Astrocyte of the hippocampus (primary cell): ENCODE measurements at regions not wholly inside any gene's neighbourhood (a gene's known extent, or its start where the extent isn't known, plus 50 kb on each side); places are given as distances from the start of the nearest gene placed in this dataset.

Experiments used
- DNase-seq: peaks from one replicate; pipeline ENCODE4 v3.0.0; 2011; ENCODE audit warnings: low read depth, low spot score

DNA sequence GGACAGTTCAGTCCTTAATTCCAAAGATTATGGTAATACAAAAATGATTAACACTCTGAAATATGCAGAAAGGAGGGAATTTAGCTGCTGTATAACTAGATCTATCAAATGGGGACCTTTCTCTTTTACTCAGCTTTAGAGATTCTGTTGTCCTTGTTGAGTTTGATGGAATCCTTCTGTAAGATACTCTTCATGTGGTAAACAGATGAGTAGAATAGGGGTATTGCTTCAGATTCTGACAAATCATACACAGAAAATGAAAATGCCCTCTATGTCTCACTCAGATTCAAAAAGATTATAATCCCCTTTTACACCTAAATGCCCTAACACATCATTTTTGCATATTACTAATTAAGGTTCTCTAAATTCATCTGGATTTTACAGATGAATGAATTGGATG, 50.7 kb downstream of the ARHGAP35 start:
- DNase-seq, result no peak

DNA sequence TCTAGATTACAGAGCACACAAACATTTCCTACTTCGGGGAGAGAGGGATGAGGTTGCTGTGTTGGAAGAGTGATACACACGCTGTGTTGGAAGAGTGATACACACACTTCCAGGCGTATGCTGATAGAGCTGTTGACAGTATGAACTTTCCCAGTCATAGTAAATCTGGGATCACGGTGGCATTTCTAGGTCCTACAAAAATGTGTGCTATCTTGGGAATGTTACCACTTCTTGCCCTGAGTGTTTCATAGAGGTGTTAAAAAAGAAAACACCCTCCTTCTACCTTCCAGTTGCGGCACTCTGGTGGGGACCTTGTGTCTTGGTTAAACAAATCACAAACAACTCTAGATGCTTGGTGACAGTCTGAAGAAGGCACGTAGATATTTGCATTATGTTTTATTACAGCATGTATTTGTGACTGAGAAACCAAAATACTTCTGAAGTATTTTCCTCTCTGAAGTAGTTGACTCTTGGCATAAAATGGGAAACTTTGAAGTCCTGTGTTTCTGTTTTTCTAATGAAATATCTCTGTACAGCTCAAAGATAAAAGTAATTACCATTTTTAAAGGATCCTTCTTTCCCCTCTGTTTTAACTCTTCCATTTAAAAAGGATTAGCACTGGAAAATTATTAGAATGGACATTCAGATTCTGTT, 52.5 kb downstream of the ARHGAP35 start:
- peak; percentile 51 for DNase-seq

DNA sequence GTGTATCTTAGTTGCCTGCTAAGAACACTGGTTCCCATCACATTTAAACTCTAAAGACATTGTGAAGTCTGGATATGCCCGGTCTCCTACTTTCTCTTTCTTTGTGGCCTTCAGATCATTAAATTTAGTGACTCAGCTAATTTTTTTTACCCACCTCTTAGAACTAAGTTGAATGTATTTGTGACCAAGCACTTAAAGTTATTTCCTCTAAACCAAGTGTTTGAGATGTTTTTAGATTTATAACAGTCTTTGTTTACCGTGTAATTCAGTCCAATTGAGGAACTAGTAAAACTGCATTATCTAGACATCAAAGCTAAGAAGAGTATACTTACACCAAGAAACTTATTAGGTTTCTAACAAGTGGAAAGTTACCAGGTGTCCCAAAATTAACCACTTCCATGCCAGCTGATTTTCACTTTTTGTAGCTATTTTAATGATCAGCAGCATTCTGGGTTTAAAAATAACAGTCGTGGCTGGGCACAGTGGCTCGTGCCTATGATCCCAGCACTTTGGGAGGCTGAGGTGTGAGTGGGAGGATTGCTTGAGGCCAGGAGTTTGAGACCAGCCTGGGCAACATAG, 53.1 kb downstream of the ARHGAP35 start:
- peak; percentile 72 for DNase-seq

DNA sequence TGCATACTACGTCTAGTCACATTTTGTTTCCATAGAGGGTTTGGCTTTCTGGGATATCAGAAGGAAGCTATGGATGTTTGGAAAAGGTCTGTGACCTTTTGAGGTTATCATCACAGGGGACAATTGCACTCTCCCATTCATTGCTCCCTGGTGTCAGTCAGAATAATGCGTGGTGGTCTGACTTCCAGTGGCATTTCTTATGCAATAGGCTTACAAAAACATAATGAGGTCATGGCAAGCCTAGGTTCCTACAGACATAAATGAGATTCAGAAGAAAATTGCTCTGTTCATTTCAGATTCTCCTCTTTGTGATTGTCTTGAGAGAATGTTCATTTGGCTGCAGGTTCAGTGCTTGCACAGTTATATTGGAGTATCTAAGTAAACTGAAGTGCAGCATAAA, 54.6 kb downstream of the ARHGAP35 start:
- DNase-seq, result peak; percentile 21

DNA sequence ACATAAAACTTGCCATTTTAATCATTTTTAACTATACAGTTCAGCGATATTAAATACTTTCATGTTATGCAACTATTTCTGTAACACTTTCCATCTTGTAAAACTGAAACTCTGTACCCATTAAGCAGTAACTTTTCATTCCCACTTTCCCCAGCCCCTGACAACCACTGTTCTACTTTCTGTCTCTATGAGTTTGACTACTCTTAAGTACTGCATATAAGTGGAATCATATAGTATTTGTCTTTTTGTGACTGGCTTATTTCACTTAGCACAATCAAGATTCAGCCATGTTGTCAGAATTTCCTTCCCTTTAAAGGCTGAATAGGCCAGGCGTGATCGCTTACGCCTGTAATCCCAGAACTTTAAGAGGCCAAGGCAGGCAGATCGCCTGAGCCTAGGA, 56.2 kb downstream of the ARHGAP35 start:
- DNase-seq, result no peak

DNA sequence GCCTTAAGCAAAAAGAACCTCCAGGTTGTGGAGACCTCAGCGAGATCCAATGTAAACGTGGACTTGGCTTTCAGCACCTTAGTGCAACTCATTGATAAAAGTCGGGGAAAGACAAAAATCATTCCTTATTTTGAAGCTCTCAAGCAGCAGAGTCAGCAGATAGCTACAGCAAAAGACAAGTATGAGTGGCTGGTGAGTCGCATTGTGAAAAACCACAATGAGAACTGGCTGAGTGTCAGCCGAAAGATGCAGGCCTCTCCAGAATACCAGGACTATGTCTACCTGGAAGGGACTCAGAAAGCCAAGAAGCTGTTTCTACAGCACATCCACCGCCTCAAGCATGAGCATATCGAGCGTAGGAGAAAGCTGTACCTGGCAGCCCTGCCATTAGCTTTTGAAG, 58.5 kb downstream of the ARHGAP35 start:
- DNase-seq, result peak; percentile 57

DNA sequence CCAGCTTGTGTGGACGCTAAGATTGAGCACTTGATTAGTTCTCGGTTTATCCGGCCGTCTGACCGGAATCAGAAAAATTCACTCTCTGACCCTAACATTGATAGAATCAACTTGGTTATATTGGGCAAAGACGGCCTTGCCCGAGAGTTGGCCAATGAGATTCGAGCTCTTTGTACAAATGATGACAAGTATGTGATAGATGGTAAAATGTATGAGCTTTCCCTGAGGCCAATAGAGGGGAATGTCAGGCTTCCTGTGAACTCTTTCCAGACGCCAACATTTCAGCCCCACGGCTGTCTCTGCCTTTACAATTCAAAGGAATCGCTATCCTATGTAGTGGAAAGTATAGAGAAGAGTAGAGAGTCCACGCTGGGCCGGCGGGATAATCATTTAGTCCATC, 59.6 kb downstream of the ARHGAP35 start:
- no peak for DNase-seq

DNA sequence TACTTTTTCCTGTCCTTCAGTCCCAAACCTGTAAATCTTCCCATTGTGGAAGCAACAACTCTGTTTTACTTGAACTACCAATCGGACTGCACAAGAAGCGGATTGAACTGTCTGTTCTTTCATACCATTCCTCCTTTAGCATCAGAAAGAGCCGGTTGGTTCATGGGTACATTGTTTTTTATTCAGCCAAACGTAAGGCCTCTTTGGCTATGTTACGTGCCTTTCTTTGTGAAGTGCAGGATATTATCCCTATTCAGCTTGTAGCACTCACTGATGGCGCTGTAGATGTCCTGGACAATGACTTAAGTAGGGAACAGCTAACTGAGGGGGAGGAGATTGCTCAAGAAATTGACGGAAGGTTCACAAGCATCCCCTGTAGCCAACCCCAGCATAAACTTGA, 60.3 kb downstream of the ARHGAP35 start:
- no peak for DNase-seq

DNA sequence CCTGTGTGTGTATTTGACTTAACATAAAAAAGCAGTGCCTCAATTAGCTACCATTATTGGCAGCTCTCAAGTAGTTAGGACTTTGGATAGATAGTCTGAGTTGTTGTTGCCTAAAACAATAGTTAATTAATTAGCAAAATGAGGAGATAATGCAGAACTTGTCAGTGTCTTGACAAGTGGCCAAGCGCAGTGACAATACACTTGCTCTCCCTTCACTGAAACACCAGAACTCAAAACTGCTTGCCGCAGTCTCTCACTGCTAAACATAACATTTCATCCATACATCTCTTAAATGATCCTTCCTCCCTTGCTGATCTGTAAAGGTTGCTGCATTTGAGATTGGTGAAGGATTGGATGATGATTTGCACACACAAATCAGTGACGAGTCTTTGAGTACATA, 61.7 kb downstream of the ARHGAP35 start:
- DNase-seq, result no peak

DNA sequence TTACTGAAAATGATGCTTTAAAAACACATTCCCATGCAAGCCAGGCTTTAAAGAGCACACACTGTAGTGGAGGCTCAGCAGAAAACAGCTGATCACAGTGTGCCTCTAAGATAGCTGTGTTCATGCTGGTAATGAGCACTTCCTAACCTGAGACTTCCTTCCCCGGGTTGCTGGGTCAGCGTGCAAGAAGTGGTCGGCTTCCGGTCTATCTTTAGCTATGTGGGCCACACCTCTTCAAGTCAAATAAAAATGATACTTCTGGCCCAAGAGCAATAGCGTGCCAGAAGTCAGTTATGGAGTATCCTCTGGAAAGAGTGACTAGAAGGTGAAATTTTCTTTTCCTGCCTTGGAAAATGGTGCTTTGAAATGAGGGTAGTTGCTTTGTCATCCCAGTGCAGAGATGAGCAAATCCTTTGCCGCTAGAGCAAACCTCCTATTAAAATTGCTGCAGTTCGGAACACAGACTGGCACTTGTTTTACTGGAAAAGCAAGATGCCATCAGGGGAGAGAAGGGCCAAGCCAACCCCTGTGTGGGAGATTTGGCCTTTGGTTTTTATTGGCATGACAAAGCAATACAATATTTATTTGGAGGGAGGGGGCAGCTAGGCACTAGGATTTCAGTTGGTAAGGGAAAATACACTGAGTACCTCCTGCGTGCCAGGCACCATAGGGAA, 64.2 kb downstream of the ARHGAP35 start:
- DNase-seq, result no peak

DNA sequence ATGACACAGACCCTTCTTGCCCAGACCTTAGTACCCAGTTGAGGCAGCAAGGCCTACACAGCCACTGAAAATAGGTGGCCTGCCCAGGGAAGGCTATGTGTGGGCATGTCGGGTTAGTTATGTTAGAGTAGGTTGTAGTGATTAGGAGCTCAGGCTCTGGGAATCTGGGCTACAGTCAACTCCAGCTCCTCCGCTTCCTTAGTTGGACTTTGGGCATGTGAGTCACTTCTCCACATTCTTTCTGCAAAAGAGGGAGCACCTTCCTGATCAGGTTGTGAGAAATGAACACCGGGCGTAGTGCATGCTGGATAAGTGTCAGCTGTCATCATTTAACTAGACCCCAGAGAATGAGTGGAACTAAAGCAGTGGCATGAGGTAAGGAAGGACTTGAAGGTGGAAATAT, 64.8 kb downstream of the ARHGAP35 start:
- peak; percentile 61 for DNase-seq

DNA sequence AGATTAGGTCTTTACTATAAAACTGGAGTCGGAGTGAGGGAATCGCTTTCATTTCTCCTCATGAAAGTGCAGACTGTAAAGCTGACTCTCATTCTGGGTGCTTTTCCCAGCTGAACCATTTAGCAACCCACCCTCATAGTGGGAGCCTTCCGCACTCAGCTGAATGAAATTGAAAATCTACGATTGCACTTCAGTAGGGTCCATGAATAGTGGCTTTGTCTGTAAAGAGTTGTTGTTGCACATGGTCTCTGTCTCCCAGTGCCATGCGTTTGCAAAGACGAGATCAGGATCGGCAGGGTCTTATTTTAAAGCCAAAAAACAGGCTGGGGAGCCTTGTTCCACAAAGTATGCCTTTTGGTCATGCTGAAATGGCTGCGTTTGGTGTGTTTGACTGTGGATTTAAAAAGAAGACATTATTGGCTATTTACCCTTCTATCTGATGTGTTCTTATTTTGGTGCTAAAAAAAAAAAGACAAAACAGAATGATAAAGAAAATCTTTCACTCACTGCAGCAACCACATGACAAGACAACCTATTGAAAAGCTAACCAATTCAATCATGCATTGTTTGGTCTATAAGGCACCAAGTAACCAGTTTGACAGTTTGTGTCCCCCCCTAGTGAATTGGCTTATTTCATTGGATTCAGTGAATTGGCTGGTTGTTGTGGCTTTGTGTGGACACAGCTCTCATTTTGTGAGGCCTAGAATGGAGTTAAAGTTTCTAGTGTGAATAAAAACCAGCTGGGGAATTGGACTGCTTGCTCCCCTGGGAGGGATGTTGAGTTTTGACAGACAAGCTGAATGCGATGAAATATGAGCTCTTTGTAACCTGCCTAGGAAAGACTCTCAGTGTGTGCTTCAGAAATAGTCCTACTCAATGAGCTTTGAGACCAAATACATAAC, 65.6 kb downstream of the ARHGAP35 start:
- DNase-seq, result no peak

DNA sequence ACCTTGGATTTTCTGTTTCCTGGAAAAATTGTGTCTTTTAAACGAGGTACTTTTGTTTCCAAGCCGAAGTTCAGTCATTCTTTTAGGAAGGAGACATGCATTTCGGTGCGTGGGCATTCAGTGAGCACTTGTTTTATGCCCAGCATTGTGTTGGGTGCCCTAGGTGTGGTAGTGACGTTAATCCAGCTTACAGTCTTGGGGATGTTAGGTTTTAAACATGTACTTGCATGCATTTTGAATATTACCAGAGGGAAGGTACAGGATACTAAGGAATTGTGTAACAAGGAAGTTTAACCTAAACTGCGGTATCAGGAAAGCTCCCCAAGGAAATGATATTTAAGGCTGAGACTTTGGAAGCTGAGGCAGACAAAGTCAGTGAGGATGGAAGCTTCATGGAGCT, 66.3 kb downstream of the ARHGAP35 start:
- no peak for DNase-seq

DNA sequence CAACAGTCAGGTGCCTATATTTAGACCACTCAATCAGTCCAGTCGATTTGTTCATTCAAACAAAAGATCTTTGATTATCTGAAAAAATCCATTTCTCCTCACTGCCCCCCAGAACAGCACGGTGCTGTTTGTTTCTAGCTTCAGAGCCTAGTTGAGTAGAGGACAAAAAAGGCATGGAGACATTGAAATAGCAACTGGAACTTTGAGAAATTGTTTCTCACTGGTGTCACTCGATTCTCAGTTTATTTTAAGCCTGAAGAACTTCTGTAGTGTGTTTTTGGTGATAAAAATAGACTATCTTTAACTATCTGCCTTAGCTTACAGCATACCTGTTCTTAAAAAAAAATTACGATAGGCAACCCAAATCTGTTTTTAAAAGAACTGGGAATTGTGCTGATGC, 67.1 kb downstream of the ARHGAP35 start:
- DNase-seq, result no peak

DNA sequence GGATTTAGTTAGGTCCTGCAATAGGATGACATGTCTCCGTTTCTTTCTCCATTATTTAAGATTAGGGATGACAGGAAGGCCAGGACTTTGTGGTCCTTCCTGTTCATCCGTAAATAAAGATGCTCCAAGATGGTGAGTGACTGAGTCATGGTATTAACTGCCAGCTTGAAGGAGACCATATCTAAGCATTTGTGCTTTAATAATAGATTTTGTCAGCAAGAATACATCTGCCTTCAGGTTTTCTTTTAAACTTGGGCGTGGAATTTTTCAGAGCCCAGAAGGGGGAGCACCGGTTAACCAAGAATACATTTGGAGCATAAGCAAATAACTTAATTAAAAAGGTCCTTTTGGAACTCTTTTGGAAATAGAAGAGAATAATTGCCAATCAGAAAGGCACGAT, 68.2 kb downstream of the ARHGAP35 start:
- no peak for DNase-seq

DNA sequence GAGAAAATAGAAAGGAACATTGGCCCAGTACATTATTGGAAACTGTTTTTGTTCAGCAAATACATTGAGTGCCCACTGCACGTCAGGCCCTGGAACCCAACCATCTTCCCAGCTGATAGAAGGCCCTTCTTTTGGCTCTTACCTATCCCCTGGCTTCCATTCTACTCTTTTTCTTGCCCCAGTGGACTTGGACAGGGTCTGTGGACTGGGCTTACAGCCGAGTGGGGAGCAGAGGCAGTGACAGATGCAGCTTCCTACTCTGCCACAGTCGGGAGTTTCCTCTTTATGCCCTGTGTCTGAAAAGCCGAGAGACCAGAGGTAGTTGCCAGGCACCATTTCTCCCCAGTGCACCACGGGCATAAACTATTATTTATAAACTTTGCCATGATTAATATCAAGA, 70.4 kb downstream of the ARHGAP35 start:
- DNase-seq, result no peak

DNA sequence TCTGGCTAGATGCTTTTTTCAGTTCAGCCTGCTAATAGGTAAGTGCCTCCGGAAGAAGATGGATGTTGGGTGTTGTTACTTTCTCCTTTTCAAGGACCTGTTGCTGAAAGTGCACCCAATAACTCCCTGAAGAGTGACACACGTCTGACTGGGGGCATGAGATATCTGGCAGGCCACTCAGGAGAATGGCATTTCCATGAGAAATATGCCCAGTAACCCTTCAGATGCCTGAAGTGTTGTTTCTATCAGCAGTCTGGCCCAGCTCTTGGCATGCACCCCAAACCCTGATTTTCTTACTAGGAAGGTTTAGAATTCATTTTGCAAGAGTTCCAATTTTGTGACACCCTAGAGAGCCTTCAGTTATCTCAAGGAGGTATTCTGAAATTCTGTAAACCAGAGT, 71.5 kb downstream of the ARHGAP35 start:
- peak; percentile 77 for DNase-seq

DNA sequence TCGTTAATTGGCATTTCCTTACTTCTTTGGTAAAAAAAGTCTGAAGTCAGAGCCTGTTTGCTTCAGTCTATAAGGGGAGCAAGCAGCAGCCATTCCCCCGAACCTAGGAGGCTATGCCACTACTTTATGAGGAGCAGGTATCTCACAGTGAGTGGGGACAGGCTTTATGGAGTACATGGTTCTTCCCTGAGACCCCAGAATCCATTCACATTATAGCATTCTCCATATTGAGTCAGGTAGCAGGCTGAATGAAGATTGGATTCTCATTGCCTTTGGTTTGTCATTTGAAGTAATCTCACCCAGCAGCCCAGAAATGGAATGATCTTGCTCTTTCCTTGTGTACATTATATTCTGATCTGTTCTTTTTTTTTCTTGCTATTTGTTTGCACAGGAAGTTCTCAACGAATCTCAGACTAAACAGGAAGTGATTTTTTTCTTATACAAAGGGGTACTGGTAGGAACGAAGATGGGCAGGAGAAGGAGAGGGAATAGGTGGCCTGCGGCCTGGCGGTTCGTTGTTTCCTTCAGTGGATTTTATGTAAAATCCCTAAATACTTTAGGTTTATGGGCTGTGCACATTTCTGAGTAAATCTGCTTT, 74.4 kb downstream of the ARHGAP35 start:
- DNase-seq, result no peak

DNA sequence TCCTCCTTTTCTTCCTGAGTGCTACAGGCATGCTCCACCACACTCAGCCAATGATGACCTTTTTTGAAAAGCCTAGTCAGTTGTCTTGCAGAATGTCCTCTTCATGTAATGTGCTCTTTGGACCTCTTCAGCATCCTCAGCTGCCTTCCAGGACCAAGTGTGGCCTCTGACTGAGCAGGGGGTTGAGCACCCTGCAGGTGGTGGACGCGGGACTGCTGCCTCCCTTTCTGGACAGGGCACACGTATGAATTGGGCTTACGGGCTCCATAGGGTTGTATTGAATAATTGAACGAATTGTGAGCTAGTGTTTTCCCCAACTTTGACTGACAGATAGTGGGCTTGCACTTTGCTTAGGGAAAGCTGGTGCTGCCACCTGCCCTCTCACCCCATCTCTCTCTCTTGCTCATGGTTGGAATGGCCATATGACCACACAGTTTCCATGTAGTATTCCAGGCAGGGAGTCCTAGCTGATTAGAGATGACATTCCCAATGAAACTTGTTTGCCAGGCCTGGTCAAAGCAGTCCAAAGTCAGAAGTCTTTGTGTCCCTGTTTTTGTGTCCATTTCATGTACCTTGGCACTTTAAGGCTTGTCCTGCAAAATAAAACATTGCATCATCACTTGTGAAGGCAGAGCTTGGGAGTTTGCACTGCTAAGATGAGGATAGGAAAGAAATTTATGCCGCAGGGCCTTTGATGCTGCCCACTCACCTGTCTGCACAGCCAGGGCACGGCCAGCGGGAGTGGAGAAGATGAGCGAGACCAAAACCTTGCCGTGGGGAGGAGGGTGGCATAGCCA, 76.3 kb upstream of the NPAS1 start:
- DNase-seq, result no peak

DNA sequence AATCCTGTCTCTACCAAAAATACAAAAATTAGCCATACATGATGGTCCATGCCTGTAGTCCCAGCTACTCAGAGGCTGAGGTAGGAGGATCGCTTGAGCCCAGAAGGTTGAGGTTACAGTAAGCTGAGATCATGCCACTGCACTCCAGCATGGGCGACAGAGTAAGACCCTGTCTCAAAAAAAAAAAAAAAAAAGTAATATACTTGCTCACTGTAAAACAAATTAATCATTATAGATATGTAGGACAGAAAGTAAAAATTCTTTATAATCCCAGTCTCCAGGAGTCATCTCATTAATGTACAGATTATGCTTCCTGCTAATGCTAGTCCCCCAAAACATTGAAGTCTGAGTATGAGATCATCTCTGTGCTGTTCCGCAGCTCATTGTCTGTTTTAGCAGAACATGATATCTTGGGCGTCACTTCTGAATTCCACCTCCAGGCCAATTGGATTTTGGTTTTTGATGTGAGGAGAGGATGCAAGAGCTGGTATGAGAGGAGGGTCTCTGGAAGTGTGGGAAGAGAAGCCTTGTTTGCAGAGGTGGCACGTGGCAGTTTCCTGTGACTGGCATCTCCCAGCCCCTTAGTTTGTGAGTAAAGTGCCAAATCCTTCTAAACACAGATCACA, 75.4 kb upstream of the NPAS1 start:
- DNase-seq, result no peak
